PFSK-1 (cell line): ENCODE measurements at regions not wholly inside any gene's neighbourhood (a gene's known extent, or its start where the extent isn't known, plus 50 kb on each side); places are given as distances from the start of the nearest gene placed in this dataset.

Experiments
- FOXP2 ChIP-seq: optimal IDR thresholded peaks from 2 replicates; pipeline ENCODE3; 2011; ENCODE audit warnings: borderline replicate concordance, control low read depth, inconsistent platforms; ENCODE audit not compliant: insufficient read depth; ENCODE audit errors: extremely low read length, extremely low read depth
- POLR2AphosphoS5 ChIP-seq: IDR thresholded peaks from 2 replicates; pipeline ENCODE4 v1.6.1; 2012; ENCODE audit warnings: low read depth, mild to moderate bottlenecking, control low read depth, low read length, moderate library complexity
- SIN3A ChIP-seq: IDR thresholded peaks from 2 replicates; pipeline ENCODE4 v1.6.1; 2012; ENCODE audit warnings: mild to moderate bottlenecking, low read length, moderate library complexity, borderline replicate concordance; ENCODE audit not compliant: insufficient read depth
- TAF1 ChIP-seq: IDR thresholded peaks from 2 replicates; pipeline ENCODE4 v1.6.1; 2012; ENCODE audit warnings: low read length, control low read depth, borderline replicate concordance; ENCODE audit not compliant: insufficient read depth
- TF ChIP-seq, protein P1 (sequence below), 2 experiments: IDR thresholded peaks; 2 replicates each; pipeline versions ENCODE4 v1.6.1 to v1.8.0; 2011 to 2012; ENCODE audit warnings: low read depth in 2 of 2, low read length in 2 of 2, control low read depth in 1 of 2, inconsistent platforms in 1 of 2, mild to moderate bottlenecking in 1 of 2, moderate library complexity in 1 of 2; ENCODE audit not compliant: insufficient read depth in 1 of 2

DNA sequence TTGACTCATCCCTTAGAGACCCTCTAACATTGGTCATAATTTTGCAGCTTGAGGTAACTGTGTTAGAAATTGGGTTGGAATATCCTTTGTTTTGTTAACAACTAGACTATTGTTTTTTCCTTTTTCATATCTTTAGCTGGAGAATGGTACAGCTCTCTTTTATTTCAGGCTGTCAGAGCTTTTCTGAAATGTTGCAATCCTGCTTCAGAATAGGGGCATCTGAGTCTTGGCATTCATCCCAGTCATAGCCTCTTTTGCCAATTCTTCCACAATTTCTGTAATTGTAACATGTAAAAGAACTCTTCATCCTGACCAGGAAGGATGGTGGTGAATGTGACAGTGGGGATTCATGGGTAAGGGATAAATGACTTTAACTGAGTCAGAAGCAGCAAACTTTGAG, 128.7 kb downstream of the FHIP1A start:
- TF ChIP-seq, protein P1, sequence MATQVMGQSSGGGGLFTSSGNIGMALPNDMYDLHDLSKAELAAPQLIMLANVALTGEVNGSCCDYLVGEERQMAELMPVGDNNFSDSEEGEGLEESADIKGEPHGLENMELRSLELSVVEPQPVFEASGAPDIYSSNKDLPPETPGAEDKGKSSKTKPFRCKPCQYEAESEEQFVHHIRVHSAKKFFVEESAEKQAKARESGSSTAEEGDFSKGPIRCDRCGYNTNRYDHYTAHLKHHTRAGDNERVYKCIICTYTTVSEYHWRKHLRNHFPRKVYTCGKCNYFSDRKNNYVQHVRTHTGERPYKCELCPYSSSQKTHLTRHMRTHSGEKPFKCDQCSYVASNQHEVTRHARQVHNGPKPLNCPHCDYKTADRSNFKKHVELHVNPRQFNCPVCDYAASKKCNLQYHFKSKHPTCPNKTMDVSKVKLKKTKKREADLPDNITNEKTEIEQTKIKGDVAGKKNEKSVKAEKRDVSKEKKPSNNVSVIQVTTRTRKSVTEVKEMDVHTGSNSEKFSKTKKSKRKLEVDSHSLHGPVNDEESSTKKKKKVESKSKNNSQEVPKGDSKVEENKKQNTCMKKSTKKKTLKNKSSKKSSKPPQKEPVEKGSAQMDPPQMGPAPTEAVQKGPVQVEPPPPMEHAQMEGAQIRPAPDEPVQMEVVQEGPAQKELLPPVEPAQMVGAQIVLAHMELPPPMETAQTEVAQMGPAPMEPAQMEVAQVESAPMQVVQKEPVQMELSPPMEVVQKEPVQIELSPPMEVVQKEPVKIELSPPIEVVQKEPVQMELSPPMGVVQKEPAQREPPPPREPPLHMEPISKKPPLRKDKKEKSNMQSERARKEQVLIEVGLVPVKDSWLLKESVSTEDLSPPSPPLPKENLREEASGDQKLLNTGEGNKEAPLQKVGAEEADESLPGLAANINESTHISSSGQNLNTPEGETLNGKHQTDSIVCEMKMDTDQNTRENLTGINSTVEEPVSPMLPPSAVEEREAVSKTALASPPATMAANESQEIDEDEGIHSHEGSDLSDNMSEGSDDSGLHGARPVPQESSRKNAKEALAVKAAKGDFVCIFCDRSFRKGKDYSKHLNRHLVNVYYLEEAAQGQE (IDR thresholded peaks at IDR 0.05; ENCODE audit: insufficient read depth in 1 of 2, low read depth in 2 of 2, low read length in 2 of 2): no peak
- TF ChIP-seq TAF1: no peak
- TF ChIP-seq POLR2AphosphoS5: no peak
- TF ChIP-seq SIN3A: no peak
- TF ChIP-seq FOXP2: no peak
